Common myeloid progenitor, CD34-positive (primary cell): ENCODE measurements at regions not wholly inside any gene's neighbourhood (a gene's known extent, or its start where the extent isn't known, plus 50 kb on each side); places are given as distances from the start of the nearest gene placed in this dataset.

ENCODE experiments used
- CTCF ChIA-PET: fragments of 350-600 bp; sonication (Branson Sonifier 250); formaldehyde crosslinking; loops from one replicate; lab custom pipeline; 2021; ENCODE audit warnings: antibody characterized with exemption; lab: Charles Lee
- POLR2A ChIA-PET: fragments of 350-600 bp; sonication (Branson Sonifier 250); formaldehyde crosslinking; loops from one replicate; lab custom pipeline; 2021; ENCODE audit warnings: antibody characterized with exemption; lab: Charles Lee
- DNase-seq, 3 donors: peaks; one replicate each; pipeline versions ENCODE4 v3.0.0 to v3.0.0-alpha.2; 2013
- H3K27ac ChIP-seq, 2 experiments: 1 replicate in 1 of 2; 2 replicates in 1 of 2; pipeline ENCODE4 v1.7.0; 2013; ENCODE audit warnings: inconsistent platforms in 2 of 2, low read length in 2 of 2, mild to moderate bottlenecking in 2 of 2, low read depth in 1 of 2, moderate library complexity in 1 of 2; ENCODE audit not compliant: severe bottlenecking in 2 of 2, insufficient read depth in 1 of 2, poor library complexity in 1 of 2
- H3K27me3 ChIP-seq, 5 experiments: replicated peaks in 2 of 5; 1 replicate in 3 of 5; 2 replicates in 2 of 5; pipeline versions ENCODE4 v1.6.1 to v1.7.0; 2013; ENCODE audit warnings: low read length in 4 of 5, mild to moderate bottlenecking in 2 of 5, moderate library complexity in 2 of 5, inconsistent platforms in 1 of 5; ENCODE audit not compliant: insufficient read depth in 5 of 5, control insufficient read depth in 4 of 5
- H3K36me3 ChIP-seq, 4 experiments: 1 replicate in 2 of 4; 2 replicates in 2 of 4; pipeline versions ENCODE4 v1.6.1 to v1.7.0; 2013; ENCODE audit warnings: low read length in 3 of 4, control low read depth in 1 of 4, mild to moderate bottlenecking in 1 of 4; ENCODE audit not compliant: control insufficient read depth in 4 of 4, insufficient read depth in 4 of 4
- H3K4me1 ChIP-seq, 4 experiments: 1 replicate in 3 of 4; 2 replicates in 1 of 4; pipeline versions ENCODE4 v1.6.1 to v1.7.1; 2013; ENCODE audit warnings: low read length in 3 of 4, mild to moderate bottlenecking in 3 of 4, control low read depth in 1 of 4, inconsistent platforms in 1 of 4, moderate library complexity in 1 of 4; ENCODE audit not compliant: control insufficient read depth in 4 of 4, insufficient read depth in 4 of 4; ENCODE audit errors: control extremely low read depth in 1 of 4
- H3K4me3 ChIP-seq, 7 experiments: 1 replicate in 4 of 7; 2 replicates in 3 of 7; pipeline versions ENCODE4 v1.5.1 to v1.7.0; 2013; ENCODE audit warnings: mild to moderate bottlenecking in 7 of 7, low read length in 6 of 7, moderate library complexity in 6 of 7, inconsistent platforms in 2 of 7, low read depth in 2 of 7, control low read depth in 1 of 7; ENCODE audit not compliant: insufficient read depth in 4 of 7, control insufficient read depth in 1 of 7; ENCODE audit errors: extremely low read depth in 1 of 7
- H3K9me3 ChIP-seq, 5 experiments: 1 replicate in 4 of 5; 2 replicates in 1 of 5; pipeline versions ENCODE4 v1.6.1 to v1.7.1; 2013; ENCODE audit warnings: low read length in 4 of 5, mild to moderate bottlenecking in 2 of 5, inconsistent platforms in 1 of 5, low read depth in 1 of 5, moderate library complexity in 1 of 5; ENCODE audit not compliant: control insufficient read depth in 4 of 5, insufficient read depth in 2 of 5; ENCODE audit errors: control extremely low read depth in 1 of 5
- WGBS: methylation state at CpG from one replicate; pipeline ENCODE4 v1.1.5; 2013; ENCODE audit not compliant: insufficient coverage; 5-methylcytosine and 5-hydroxymethylcytosine counted together

- Histone ChIP-seq H3K4me3 (no peak overlapping the region), H3K27ac (no peak overlapping the region), H3K4me1 (peaks cover 0 to 18% (median 14%) of the 10 kb centered on the region in 4 experiments), H3K36me3 (no peaks in the 10 kb centered on the region), H3K9me3 (no peaks in the 10 kb centered on the region), H3K27me3 (no peaks in the 10 kb centered on the region)
- DNase-seq = no peak
- ChIA-PET POLR2A (no interaction called here), CTCF (no interaction called here)
- 76% methylated on average over 3 of the region's 6 CpGs for WGBS
Measured at GRCh38 chr9:105143136-105143430, 101.4 kb upstream of the SLC44A1 start.

- H3K27me3 ChIP-seq = no peaks in the 10 kb centered on the region
- H3K27ac ChIP-seq = no peak overlapping the region
- H3K9me3 ChIP-seq = no peaks in the 10 kb centered on the region
- ChIA-PET POLR2A (no interaction called here), CTCF (interaction anchor here (0.7 to 1.2 kb wide), 2 partner anchors 11 to 12 kb away, joined by 3 read pairs; no protein-coding TSS in a partner anchor)
- H3K4me3 ChIP-seq = no peak overlapping the region
- H3K4me1 ChIP-seq = peaks cover 0 to 18% (median 14%) of the 10 kb centered on the region in 4 experiments
- no CpG with 5 or more reads among the region's 1 CpG for WGBS
- no peaks in the 10 kb centered on the region for H3K36me3 ChIP-seq
- no peak for DNase-seq
Measured at GRCh38 chr9:105144076-105144475, 100.4 kb upstream of the SLC44A1 start.

- POLR2A ChIA-PET = no interaction called here
- Histone ChIP-seq H3K9me3 (no peaks in the 10 kb centered on the region), H3K4me3 (no peak overlapping the region), H3K27ac (no peak overlapping the region), H3K36me3 (no peaks in the 10 kb centered on the region), H3K4me1 (peaks cover 0 to 18% (median 14%) of the 10 kb centered on the region in 4 experiments), H3K27me3 (no peaks in the 10 kb centered on the region)
- DNase-seq = no peak
- CTCF ChIA-PET = no interaction called here
- WGBS = 100% methylated on average over 1 of the region's 2 CpGs
Measured at GRCh38 chr9:105144841-105145240, 99.6 kb upstream of the SLC44A1 start.

GRCh38 chr9:105146677-105147076 lies 97.8 kb upstream of the SLC44A1 start:
- H3K27me3 ChIP-seq = no peaks in the 10 kb centered on the region
- H3K27ac ChIP-seq = no peak overlapping the region
- POLR2A ChIA-PET = no interaction called here
- 94% methylated on average over 5 of the region's 5 CpGs for WGBS
- H3K9me3 ChIP-seq = no peaks in the 10 kb centered on the region
- no peak for DNase-seq
- CTCF ChIA-PET = interaction anchor here (0.8 to 2.9 kb wide), 6 partner anchors 13 to 286 kb away, joined by 3 to 9 read pairs (median 4); partner anchors contain the start of gene ABCA1
- no peak overlapping the region for H3K4me3 ChIP-seq
- H3K36me3 ChIP-seq = no peaks in the 10 kb centered on the region
- peaks cover 0 to 15% (median 12%) of the 10 kb centered on the region in 4 experiments for H3K4me1 ChIP-seq

- Histone ChIP-seq H3K27ac (no peak overlapping the region), H3K27me3 (no peaks in the 10 kb centered on the region), H3K4me1 (peaks cover 0 to 8% (median 6%) of the 10 kb centered on the region in 4 experiments), H3K36me3 (no peaks in the 10 kb centered on the region), H3K4me3 (no peak overlapping the region), H3K9me3 (no peaks in the 10 kb centered on the region)
- 100% methylated on average over 2 of the region's 4 CpGs for WGBS
- ChIA-PET POLR2A (no interaction called here), CTCF (interaction anchor here (0.8 to 2.9 kb wide), 6 partner anchors 13 to 287 kb away, joined by 3 to 9 read pairs (median 4); partner anchors contain the start of gene ABCA1)
- no peak for DNase-seq
Measured at GRCh38 chr9:105147110-105147871, 97.2 kb upstream of the SLC44A1 start.

- ChIA-PET POLR2A (no interaction called here), CTCF (interaction anchor here (1.0 to 2.9 kb wide), 3 partner anchors 31 to 288 kb away, joined by 3 to 9 read pairs (median 4); no protein-coding TSS in a partner anchor)
- no peak for DNase-seq
- Histone ChIP-seq H3K4me3 (no peak overlapping the region), H3K27me3 (no peaks in the 10 kb centered on the region), H3K4me1 (no peaks in the 10 kb centered on the region), H3K9me3 (no peaks in the 10 kb centered on the region), H3K27ac (no peak overlapping the region), H3K36me3 (no peaks in the 10 kb centered on the region)
- 100% methylated on average over 1 of the region's 1 CpG for WGBS
Measured at GRCh38 chr9:105148328-105149006, 96.0 kb upstream of the SLC44A1 start.
